Sigmoid colon (tissue), 6 donors: ENCODE measurements at regions not wholly inside any gene's neighbourhood (a gene's known extent, or its start where the extent isn't known, plus 50 kb on each side); places are given as distances from the start of the nearest gene placed in this dataset.

Experiments used
- DNase-seq: peaks from one replicate; pipeline ENCODE4 v3.0.0-alpha.2; 2019
- H3K27ac ChIP-seq, 4 donors: fragments of 200-600 bp; sonication (generic); one replicate each; pipeline ENCODE4 v1.5.1; 2016 to 2019; ENCODE audit warnings: mild to moderate bottlenecking in 1 of 4
- H3K27me3 ChIP-seq, 3 donors: fragments of 200-600 bp; sonication (generic); one replicate each; pipeline ENCODE4 v1.5.1; 2019; ENCODE audit warnings: mild to moderate bottlenecking in 1 of 3
- H3K36me3 ChIP-seq, 4 donors: fragments of 200-600 bp; sonication (generic); one replicate each; pipeline ENCODE4 v1.5.1; 2016 to 2019
- H3K4me1 ChIP-seq, 4 donors: fragments of 200-600 bp; sonication (generic); one replicate each; pipeline ENCODE4 v1.5.1; 2017 to 2019
- H3K4me3 ChIP-seq, 4 donors: fragments of 200-600 bp; sonication (generic); one replicate each; pipeline ENCODE4 v1.5.1; 2017 to 2019; ENCODE audit warnings: mild to moderate bottlenecking in 2 of 4, moderate library complexity in 1 of 4
- H3K9me3 ChIP-seq, 4 donors: fragments of 200-600 bp in 3 of 4; sonication (generic) in 3 of 4; one replicate each; pipeline versions ENCODE4 v1.5.1 to v1.6.1; 2013 to 2019
- CTCF ChIP-seq, 4 experiments: fragments of 450-650 bp in 3 of 4; fragments of 200-600 bp in 1 of 4; IDR thresholded peaks; one replicate each; pipeline ENCODE4 v1.5.1; 2016 to 2019; ENCODE audit warnings: antibody characterized with exemption in 4 of 4, mild to moderate bottlenecking in 3 of 4, moderate library complexity in 2 of 4
- EP300 ChIP-seq, 4 donors: sonication (generic); formaldehyde crosslinking; IDR thresholded peaks; one replicate each; pipeline ENCODE4 v1.6.1; 2017; ENCODE audit warnings: antibody characterized with exemption in 4 of 4
- POLR2A ChIP-seq, 2 donors: fragments of 450-650 bp; IDR thresholded peaks; one replicate each; pipeline ENCODE4 v1.6.1; 2016; ENCODE audit warnings: antibody characterized with exemption in 2 of 2, mild to moderate bottlenecking in 2 of 2, moderate library complexity in 2 of 2
- POLR2AphosphoS5 ChIP-seq, 4 donors: sonication (generic); formaldehyde crosslinking; IDR thresholded peaks; one replicate each; pipeline ENCODE4 v1.6.1; 2017; ENCODE audit warnings: antibody characterized with exemption in 4 of 4
- WGBS, 2 donors: extraction: QIAGEN DNeasy Blood & Tissue Kit; methylation state at CpG; one replicate each; pipeline ENCODE4 v1.1.7; 2013; 5-methylcytosine and 5-hydroxymethylcytosine counted together
- intact Hi-C: fragments of 100-400 bp; cut with DNase I; formaldehyde crosslinking; loops from one replicate; pipeline ENCODE4 v1.15.1; 2023
- donor health status: healthy with polysubstance abuse.
- donor health status: healthy.

- 77 to 82% methylated on average over 3 of the region's 3 CpGs for WGBS, 2 donors
- Histone ChIP-seq H3K36me3 (no peaks in the 10 kb centered on the region), H3K9me3 (no peaks in the 10 kb centered on the region), H3K27ac (no peak overlapping the region), H3K27me3 (no peaks in the 10 kb centered on the region), H3K4me3 (no peak overlapping the region), H3K4me1 (no peaks in the 10 kb centered on the region)
- intact Hi-C loops = no loop called here
- DNase-seq = no peak
- TF ChIP-seq POLR2A (IDR thresholded peaks at IDR 0.05) = no peak
- no peak for TF ChIP-seq POLR2AphosphoS5 (IDR thresholded peaks at IDR 0.05)
- TF ChIP-seq CTCF (IDR thresholded peaks at IDR 0.05) = no peak
- TF ChIP-seq EP300 (IDR thresholded peaks at IDR 0.05) = no peak
Observed at GRCh38 chr5:4981608-4982007, 158.5 kb upstream of the ADAMTS16 start.

- H3K4me3 ChIP-seq = no peak overlapping the region
- no peak for TF ChIP-seq POLR2AphosphoS5 (IDR thresholded peaks at IDR 0.05)
- no peak for TF ChIP-seq CTCF (IDR thresholded peaks at IDR 0.05)
- TF ChIP-seq POLR2A (IDR thresholded peaks at IDR 0.05) = no peak
- intact Hi-C loops = no loop called here
- H3K27me3 ChIP-seq = no peaks in the 10 kb centered on the region
- no peaks in the 10 kb centered on the region for H3K4me1 ChIP-seq
- H3K36me3 ChIP-seq = no peaks in the 10 kb centered on the region
- no peak overlapping the region for H3K27ac ChIP-seq
- DNase-seq = no peak
- no peaks in the 10 kb centered on the region for H3K9me3 ChIP-seq
- 75 to 85% methylated on average over 3 of the region's 3 CpGs for WGBS, 2 donors
Observed at GRCh38 chr5:4983701-4984100, 156.4 kb upstream of the ADAMTS16 start.

GRCh38 chr5:4984461-4984860, 155.7 kb upstream of the ADAMTS16 start:
- intact Hi-C loops = no loop called here
- H3K36me3 ChIP-seq = no peaks in the 10 kb centered on the region
- TF ChIP-seq POLR2A (IDR thresholded peaks at IDR 0.05) (no peak), CTCF (IDR thresholded peaks at IDR 0.05) (no peak), EP300 (IDR thresholded peaks at IDR 0.05) (no peak), POLR2AphosphoS5 (IDR thresholded peaks at IDR 0.05) (no peak)
- H3K4me1 ChIP-seq = no peaks in the 10 kb centered on the region
- no peaks in the 10 kb centered on the region for H3K27me3 ChIP-seq
- DNase-seq = no peak
- H3K9me3 ChIP-seq = no peaks in the 10 kb centered on the region
- H3K27ac ChIP-seq = no peak overlapping the region
- H3K4me3 ChIP-seq = no peak overlapping the region
- WGBS, 2 donors = 73 to 90% methylated on average over 1 of the region's 1 CpG

- intact Hi-C loops = no loop called here
- Histone ChIP-seq H3K27me3 (no peaks in the 10 kb centered on the region), H3K36me3 (no peaks in the 10 kb centered on the region), H3K4me3 (no peak overlapping the region), H3K27ac (no peak overlapping the region), H3K9me3 (no peaks in the 10 kb centered on the region), H3K4me1 (no peaks in the 10 kb centered on the region)
- TF ChIP-seq POLR2A (IDR thresholded peaks at IDR 0.05) (no peak), EP300 (IDR thresholded peaks at IDR 0.05) (no peak), POLR2AphosphoS5 (IDR thresholded peaks at IDR 0.05) (no peak), CTCF (IDR thresholded peaks at IDR 0.05) (no peak)
- DNase-seq = no peak
- 78 to 81% methylated on average over 4 of the region's 4 CpGs for WGBS, 2 donors
Observed at GRCh38 chr5:4987431-4987830, 152.7 kb upstream of the ADAMTS16 start.

GRCh38 chr5:4989118-4989517, 151.0 kb upstream of the ADAMTS16 start:
- Histone ChIP-seq H3K27me3 (no peaks in the 10 kb centered on the region), H3K36me3 (no peaks in the 10 kb centered on the region), H3K4me3 (no peak overlapping the region), H3K9me3 (no peaks in the 10 kb centered on the region), H3K4me1 (no peaks in the 10 kb centered on the region), H3K27ac (no peak overlapping the region)
- 44 to 63% methylated on average over 1 of the region's 1 CpG for WGBS, 2 donors
- no peak for DNase-seq
- intact Hi-C loops = no loop called here
- TF ChIP-seq POLR2AphosphoS5 (IDR thresholded peaks at IDR 0.05) = no peak
